ENCODE measurements at regions not wholly inside any gene's neighbourhood (a gene's known extent, or its start where the extent isn't known, plus 50 kb on each side); places are given as distances from the start of the nearest gene placed in this dataset.
"Not testable (repeated sequence)": the region's sequence is repeated elsewhere in the genome, so short reads cannot be mapped to it uniquely, and the experiment has no call there.

DNA sequence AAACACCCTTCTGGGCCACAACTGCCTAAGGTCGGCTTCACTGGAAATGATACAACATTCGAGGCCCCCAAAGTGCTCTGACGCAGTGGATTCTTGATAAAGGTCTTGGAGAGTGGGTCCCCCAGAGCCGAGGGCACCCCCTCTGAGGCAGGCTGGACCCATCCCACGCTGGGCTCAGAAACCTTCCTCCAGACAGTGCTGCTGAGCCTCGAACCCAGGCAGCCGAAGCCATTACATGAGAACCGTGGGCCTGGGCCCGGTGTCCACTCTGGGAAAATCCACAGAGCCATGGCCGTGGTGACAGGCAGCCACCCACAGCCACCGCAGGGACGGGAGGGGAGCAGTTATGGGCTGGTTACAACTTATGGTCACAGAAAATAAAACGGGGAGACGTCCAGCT is 81.4 kb upstream of the ID2 start:
- Histone ChIP-seq H3K4me3 (ENCODE audit: extremely low read depth, insufficient read depth, low read length, poor library complexity, severe bottlenecking) (no peak overlapping the region), H3K4me1 (ENCODE audit: control insufficient read depth, insufficient read depth, low read length, poor library complexity, severe bottlenecking) (no peaks in the 10 kb centered on the region), H3K36me3 (ENCODE audit: control insufficient read depth, insufficient read depth, low read length) (no peaks in the 10 kb centered on the region), H3K9me3 (ENCODE audit: control insufficient read depth, low read length) (no peaks in the 10 kb centered on the region), H3K27ac (ENCODE audit: low read depth, low read length, severe bottlenecking) (no peak overlapping the region)
- 93% methylated on average over 13 to 14 of the region's 14 CpGs for WGBS, 2 experiments (ENCODE audit: insufficient coverage in 2 of 2)

DNA sequence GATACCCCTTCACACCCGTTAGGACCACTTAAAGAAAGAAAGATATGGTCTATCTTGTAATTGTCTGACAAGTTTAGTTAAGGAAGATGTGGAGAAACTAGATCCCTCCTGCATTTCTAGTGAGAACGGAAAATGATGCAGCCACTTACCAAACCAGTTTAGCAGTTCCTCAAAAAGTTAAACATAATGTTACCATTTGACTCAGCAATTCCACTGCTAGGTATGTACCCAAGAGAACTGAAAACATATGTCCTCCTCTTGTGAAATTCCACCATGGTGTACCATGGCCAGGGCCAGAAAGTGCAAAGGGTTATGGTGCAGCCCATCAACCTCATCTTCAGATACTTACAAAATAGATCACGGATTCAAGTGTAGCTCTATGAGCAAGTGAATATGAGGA is 79.0 kb upstream of the ID2 start:
- no peak overlapping the region for H3K27ac ChIP-seq (ENCODE audit: low read depth, low read length, severe bottlenecking)

DNA sequence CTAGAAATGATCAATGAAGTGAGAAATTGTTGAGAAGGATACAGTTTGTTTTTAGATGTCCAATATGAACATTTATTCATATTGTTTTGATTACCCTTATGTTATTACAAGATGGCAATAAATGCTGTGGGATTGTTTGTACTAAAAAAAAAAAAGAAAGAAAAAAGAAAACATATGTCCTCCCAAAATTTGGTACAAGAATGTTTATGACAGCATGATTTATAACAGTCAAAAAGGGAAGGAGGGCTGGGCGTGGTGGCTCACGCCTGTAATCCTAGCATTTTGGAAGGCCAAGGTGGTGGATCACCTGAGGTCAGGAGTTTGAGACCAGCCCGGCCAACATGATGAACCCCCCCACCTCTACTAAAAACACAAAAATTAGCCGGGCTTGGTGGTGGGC is 78.5 kb upstream of the ID2 start:
- not testable (repeated sequence) for H3K9me3 ChIP-seq (ENCODE audit: control insufficient read depth, low read length); H3K36me3 ChIP-seq (ENCODE audit: control insufficient read depth, insufficient read depth, low read length); H3K27ac ChIP-seq (ENCODE audit: low read depth, low read length, severe bottlenecking); H3K4me3 ChIP-seq (ENCODE audit: extremely low read depth, insufficient read depth, low read length, poor library complexity, severe bottlenecking); H3K4me1 ChIP-seq (ENCODE audit: control insufficient read depth, insufficient read depth, low read length, poor library complexity, severe bottlenecking)
- 100% methylated on average over 1 to 2 of the region's 4 CpGs for WGBS, 2 experiments (ENCODE audit: insufficient coverage in 2 of 2)

More for the DNA sequence above, 79.0 kb upstream of the ID2 start:
- no peaks in the 10 kb centered on the region for H3K36me3 ChIP-seq (ENCODE audit: control insufficient read depth, insufficient read depth, low read length)
- H3K4me1 ChIP-seq (ENCODE audit: control insufficient read depth, insufficient read depth, low read length, poor library complexity, severe bottlenecking): peaks cover 8% of the 10 kb centered on the region
- no peak overlapping the region for H3K4me3 ChIP-seq (ENCODE audit: extremely low read depth, insufficient read depth, low read length, poor library complexity, severe bottlenecking)
- 80 to 100% methylated on average over 1 to 2 of the region's 3 CpGs for WGBS, 2 experiments (ENCODE audit: insufficient coverage in 2 of 2)
- no peaks in the 10 kb centered on the region for H3K9me3 ChIP-seq (ENCODE audit: control insufficient read depth, low read length)

DNA sequence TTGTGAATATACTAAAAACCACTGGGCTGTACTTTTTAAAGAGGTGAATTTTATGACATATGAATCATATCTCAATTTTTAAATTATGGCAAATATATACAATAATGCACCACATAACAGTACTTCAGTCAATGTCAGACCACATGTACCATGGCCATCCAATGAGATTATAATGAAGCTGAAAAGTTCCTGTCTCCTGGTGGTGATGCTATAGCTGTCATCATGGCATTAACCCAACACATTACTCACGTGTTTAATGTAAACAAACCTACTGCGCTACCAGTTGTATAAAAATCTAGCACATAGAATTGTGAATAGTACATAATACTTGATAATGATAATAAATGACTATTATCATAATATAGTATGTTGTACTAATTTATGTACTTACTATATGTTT is 77.6 kb upstream of the ID2 start:
- WGBS, 2 experiments (ENCODE audit: insufficient coverage in 2 of 2): no CpG with 5 or more reads among the region's 2 CpGs

DNA sequence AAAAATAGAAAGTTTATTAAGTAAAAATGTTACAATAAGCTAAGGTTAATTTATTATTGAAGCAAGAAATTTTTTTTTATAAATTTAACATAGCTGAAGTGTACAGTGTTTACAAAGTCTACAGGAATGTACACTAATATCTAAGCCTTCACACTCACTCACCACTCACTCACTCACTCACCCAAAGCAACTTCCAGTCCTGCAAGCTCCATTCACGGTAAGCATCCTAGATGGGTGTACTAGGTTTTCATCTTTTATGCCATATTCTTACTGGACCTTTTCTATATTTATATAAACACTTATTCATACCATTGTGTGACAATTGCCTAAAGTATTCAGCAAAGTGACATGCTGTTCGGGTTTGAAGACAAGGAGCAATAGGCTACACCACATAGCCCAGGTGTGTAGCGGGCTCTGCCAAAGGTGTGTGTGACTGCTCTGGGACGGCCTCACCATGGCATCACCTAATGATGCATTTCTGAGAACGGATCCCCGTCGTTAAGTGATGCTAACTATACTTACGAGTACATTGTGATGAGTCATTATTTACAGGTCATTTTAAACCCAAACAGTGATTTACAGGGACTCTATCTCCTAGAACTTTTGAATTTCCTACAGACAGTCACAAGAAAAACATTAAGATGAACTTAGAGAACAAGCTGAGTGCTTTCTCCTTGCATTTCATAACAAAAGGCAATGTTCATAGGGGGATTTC is 76.3 kb upstream of the ID2 start:
- H3K4me3 ChIP-seq (ENCODE audit: extremely low read depth, insufficient read depth, low read length, poor library complexity, severe bottlenecking): no peak overlapping the region
- H3K27ac ChIP-seq (ENCODE audit: low read depth, low read length, severe bottlenecking): no peak overlapping the region
- H3K9me3 ChIP-seq (ENCODE audit: control insufficient read depth, low read length): no peaks in the 10 kb centered on the region
- H3K4me1 ChIP-seq (ENCODE audit: control insufficient read depth, insufficient read depth, low read length, poor library complexity, severe bottlenecking): peaks cover 22% of the 10 kb centered on the region
- WGBS, 2 experiments (ENCODE audit: insufficient coverage in 2 of 2): 87 to 94% methylated on average over 3 of the region's 8 CpGs
- no peaks in the 10 kb centered on the region for H3K36me3 ChIP-seq (ENCODE audit: control insufficient read depth, insufficient read depth, low read length)

More for the DNA sequence above, 77.6 kb upstream of the ID2 start:
- peaks cover 13% of the 10 kb centered on the region for H3K4me1 ChIP-seq (ENCODE audit: control insufficient read depth, insufficient read depth, low read length, poor library complexity, severe bottlenecking)
- no peaks in the 10 kb centered on the region for H3K36me3 ChIP-seq (ENCODE audit: control insufficient read depth, insufficient read depth, low read length)
- H3K27ac ChIP-seq (ENCODE audit: low read depth, low read length, severe bottlenecking): no peak overlapping the region
- no peaks in the 10 kb centered on the region for H3K9me3 ChIP-seq (ENCODE audit: control insufficient read depth, low read length)
- H3K4me3 ChIP-seq (ENCODE audit: extremely low read depth, insufficient read depth, low read length, poor library complexity, severe bottlenecking): no peak overlapping the region

DNA sequence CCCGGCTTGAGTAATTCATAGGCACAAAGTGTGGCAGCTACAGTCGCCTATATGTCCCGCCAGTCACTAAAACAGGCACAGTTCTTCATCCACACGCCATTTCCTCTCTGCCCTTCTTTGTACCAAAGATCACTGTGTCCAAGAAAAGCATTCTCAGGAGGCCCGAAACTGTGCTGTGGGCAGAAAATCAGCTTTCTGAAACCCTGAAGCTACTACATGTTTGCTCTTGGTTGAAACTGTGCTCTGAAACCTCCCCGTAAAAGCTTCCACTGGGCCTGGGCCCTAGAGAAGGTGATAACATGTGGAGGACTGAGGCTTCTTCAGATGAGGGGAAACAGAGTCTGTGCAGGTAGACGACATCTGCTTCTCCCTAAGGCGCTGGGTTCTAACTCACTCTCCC is 75.6 kb upstream of the ID2 start:
- WGBS, 2 experiments (ENCODE audit: insufficient coverage in 2 of 2): 87 to 97% methylated on average over 5 to 7 of the region's 8 CpGs

DNA sequence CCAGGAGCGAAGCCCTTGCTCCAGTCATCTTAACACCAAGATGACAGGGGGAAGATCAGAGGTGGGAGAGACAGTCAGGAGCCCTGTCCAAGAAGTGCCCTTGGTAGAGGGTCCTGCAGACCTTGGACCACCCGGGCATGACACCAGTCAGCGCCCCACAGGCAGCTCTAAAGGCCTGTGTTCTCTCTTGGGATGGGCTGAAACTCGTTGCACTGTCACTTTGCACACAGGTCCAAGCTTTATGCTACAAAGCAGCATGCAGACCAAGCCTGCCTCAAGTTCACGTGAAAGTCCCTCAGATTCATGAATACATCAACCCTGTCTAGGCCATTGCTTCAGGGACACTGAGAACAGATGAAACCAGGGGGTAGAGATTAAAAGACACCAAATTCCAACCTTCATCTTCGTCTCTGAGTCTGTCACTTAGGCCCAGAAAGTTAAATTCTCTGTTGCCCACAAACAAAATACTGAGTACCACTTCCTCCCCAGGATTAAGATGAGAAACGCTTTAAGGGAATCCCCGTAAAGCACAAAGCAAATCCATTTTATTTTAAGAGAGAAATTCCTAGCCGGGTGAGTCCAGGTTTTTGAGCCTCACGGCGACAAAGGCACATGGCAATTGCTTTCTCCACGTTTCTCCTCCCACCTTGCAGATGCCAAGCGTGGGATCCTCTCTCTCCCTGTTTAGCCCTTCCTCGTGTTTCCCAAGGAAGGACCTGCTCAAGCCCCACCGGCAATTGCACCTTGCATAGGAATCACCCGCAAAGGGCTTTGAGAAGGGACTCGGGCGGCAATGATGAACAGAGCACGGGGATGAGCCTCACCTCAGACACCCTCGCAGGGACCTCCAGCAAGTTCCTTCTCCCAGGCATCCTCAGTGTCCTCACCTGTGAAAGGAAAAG is 75.0 kb upstream of the ID2 start:
- WGBS, 2 experiments (ENCODE audit: insufficient coverage in 2 of 2): 88 to 95% methylated on average over 18 to 19 of the region's 20 CpGs
- Histone ChIP-seq H3K27ac (ENCODE audit: low read depth, low read length, severe bottlenecking) (no peak overlapping the region), H3K4me1 (ENCODE audit: control insufficient read depth, insufficient read depth, low read length, poor library complexity, severe bottlenecking) (peaks cover 22% of the 10 kb centered on the region), H3K4me3 (ENCODE audit: extremely low read depth, insufficient read depth, low read length, poor library complexity, severe bottlenecking) (no peak overlapping the region), H3K36me3 (ENCODE audit: control insufficient read depth, insufficient read depth, low read length) (no peaks in the 10 kb centered on the region), H3K9me3 (ENCODE audit: control insufficient read depth, low read length) (peaks cover 9% of the 10 kb centered on the region)

More for the DNA sequence above, 75.6 kb upstream of the ID2 start:
- no peak overlapping the region for H3K27ac ChIP-seq (ENCODE audit: low read depth, low read length, severe bottlenecking)
- H3K4me1 ChIP-seq (ENCODE audit: control insufficient read depth, insufficient read depth, low read length, poor library complexity, severe bottlenecking): peaks cover 22% of the 10 kb centered on the region
- peaks cover 4% of the 10 kb centered on the region for H3K9me3 ChIP-seq (ENCODE audit: control insufficient read depth, low read length)
- no peak overlapping the region for H3K4me3 ChIP-seq (ENCODE audit: extremely low read depth, insufficient read depth, low read length, poor library complexity, severe bottlenecking)
- H3K36me3 ChIP-seq (ENCODE audit: control insufficient read depth, insufficient read depth, low read length): no peaks in the 10 kb centered on the region

DNA sequence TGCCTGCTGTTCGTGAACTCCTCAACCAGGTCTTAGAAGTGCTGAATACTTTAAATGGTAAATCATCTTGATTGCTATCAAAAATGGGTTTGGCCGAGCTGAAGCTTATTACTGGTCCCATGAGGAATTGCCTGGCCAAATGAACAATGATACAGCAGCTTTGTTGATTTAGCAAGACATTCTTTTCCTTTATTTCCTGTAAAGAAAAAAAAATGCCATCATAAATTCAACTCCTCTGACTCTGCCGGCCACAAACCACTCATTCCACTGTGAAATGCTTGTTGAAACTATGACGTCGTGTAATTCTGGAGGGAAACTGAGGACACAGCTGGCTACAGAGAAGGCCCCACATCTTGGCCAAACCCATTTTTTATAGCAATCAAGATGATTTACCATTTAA is 74.2 kb upstream of the ID2 start:
- no peak overlapping the region for H3K27ac ChIP-seq (ENCODE audit: low read depth, low read length, severe bottlenecking)
- peaks cover 22% of the 10 kb centered on the region for H3K4me1 ChIP-seq (ENCODE audit: control insufficient read depth, insufficient read depth, low read length, poor library complexity, severe bottlenecking)
- H3K4me3 ChIP-seq (ENCODE audit: extremely low read depth, insufficient read depth, low read length, poor library complexity, severe bottlenecking): no peak overlapping the region
- 97 to 98% methylated on average over 4 to 5 of the region's 5 CpGs for WGBS, 2 experiments (ENCODE audit: insufficient coverage in 2 of 2)
- H3K9me3 ChIP-seq (ENCODE audit: control insufficient read depth, low read length): peaks cover 9% of the 10 kb centered on the region
- H3K36me3 ChIP-seq (ENCODE audit: control insufficient read depth, insufficient read depth, low read length): no peaks in the 10 kb centered on the region

DNA sequence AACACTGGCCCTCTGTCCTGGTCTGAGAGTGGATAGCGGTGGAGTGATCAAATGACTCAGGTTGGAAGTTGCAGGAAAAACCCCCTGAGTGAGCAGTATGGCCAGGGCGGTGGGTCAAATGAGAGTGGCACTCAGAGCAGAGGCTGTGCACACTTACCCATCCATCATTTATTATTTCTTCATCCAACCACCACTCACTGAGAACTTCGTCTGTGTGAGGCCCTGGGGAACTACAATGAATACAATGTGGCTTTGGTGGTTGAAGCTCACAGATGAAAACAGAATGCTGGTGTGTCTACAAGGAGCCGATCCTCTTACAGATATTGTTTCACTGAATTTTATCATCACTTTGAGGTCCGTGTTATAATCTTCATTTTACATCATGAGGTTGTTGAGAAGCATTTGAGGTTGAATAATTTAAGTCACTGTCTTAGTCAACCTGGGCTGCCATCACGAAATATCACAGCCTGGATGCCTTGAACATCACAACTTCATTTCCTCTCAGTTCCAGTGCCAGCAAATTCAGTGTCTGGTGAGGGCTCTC is 73.4 kb upstream of the ID2 start:
- WGBS, 2 experiments (ENCODE audit: insufficient coverage in 2 of 2): 100% methylated on average over 1 to 2 of the region's 6 CpGs
- Histone ChIP-seq H3K36me3 (ENCODE audit: control insufficient read depth, insufficient read depth, low read length) (no peaks in the 10 kb centered on the region), H3K27ac (ENCODE audit: low read depth, low read length, severe bottlenecking) (no peak overlapping the region), H3K4me3 (ENCODE audit: extremely low read depth, insufficient read depth, low read length, poor library complexity, severe bottlenecking) (no peak overlapping the region), H3K9me3 (ENCODE audit: control insufficient read depth, low read length) (peaks cover 9% of the 10 kb centered on the region), H3K4me1 (ENCODE audit: control insufficient read depth, insufficient read depth, low read length, poor library complexity, severe bottlenecking) (peaks cover 22% of the 10 kb centered on the region)

DNA sequence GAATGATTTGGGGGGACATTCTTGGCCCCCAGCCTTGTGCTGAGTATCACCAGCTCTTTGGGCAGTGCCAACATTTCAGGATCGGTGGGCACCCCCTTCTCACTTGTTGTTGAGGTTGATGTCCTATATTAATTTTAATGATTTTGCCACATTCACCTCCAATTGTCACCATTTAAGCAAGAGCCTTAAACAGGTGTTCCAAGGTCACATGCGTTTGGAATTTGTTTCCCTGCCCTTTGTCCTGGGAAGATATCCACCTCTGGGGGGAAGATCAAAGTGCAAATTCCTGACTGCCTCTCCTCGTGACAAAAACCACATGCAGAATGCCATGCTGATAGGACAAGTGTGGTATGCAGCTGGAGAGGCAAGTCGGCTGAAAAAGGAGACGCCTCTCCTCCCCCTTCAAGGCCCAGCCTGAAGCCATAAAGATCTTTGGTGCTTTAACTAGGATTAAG is 72.5 kb upstream of the ID2 start:
- peaks cover 22% of the 10 kb centered on the region for H3K4me1 ChIP-seq (ENCODE audit: control insufficient read depth, insufficient read depth, low read length, poor library complexity, severe bottlenecking)
- H3K36me3 ChIP-seq (ENCODE audit: control insufficient read depth, insufficient read depth, low read length): no peaks in the 10 kb centered on the region
- whole genome bisulfite sequencing, 2 experiments (ENCODE audit: insufficient coverage in 2 of 2): 21 to 37% methylated on average over 2 to 3 of the region's 5 CpGs
- peak overlapping the region; percentile 30 for H3K27ac ChIP-seq (ENCODE audit: low read depth, low read length, severe bottlenecking)
- no peak overlapping the region for H3K4me3 ChIP-seq (ENCODE audit: extremely low read depth, insufficient read depth, low read length, poor library complexity, severe bottlenecking)
- H3K9me3 ChIP-seq (ENCODE audit: control insufficient read depth, low read length): peaks cover 9% of the 10 kb centered on the region

All from mesodermal cell (in vitro differentiated cells).